NOMO-1 treated with DMSO at 0.1 percent for 48 hours (cell line): ENCODE measurements at regions not wholly inside any gene's neighbourhood (a gene's known extent, or its start where the extent isn't known, plus 50 kb on each side); places are given as distances from the start of the nearest gene placed in this dataset.
"Not testable (repeated sequence)": the region's sequence is repeated elsewhere in the genome, so short reads cannot be mapped to it uniquely, and the experiment has no call there.

Experiments
- DNase-seq: peaks from one replicate; lab custom pipeline; 2025; ENCODE audit not compliant: unreplicated experiment; lab: John Stamatoyannopoulos, UW

DNA sequence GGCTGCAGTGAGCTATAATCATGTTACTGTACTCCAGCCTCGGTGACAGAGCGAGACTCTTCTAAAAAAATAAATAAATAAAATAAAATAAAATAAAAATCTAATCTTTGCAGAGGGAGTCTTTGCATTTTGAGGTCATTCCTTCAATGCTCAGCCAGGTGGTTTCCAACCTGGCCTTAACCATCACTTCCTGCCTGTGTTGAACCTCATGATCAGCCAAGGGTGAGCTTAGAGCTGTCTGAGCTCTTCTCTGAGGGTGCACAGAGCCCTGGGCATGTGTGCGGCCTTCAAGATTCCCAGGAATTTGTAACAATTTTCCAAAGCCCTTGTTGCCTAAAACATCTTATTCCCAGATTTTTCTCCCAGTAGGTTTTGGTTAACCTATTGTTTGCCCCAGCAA, 94.3 kb downstream of the KCNJ12 start:
- DNase-seq, result not testable (repeated sequence)

DNA sequence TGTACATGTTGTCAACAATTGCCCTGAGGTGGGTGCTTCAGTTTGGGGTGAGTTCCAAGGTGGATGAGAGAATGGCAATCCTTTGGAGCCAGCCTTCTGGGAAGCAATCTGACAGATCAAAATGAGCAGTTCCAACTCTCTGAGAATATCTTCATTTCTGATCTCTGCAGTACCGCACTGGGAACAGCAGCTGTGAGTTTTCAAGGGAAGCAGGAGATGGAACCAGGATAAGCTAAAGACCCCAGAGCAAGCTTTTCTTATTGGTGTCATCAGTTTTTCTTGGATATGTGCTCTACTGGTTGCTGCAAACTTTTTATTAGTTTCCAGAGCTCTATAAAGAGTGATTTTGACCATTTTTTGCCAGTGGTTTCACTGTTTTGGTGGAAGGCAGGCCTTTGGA, 94.7 kb downstream of the KCNJ12 start:
- no peak for DNase-seq

DNA sequence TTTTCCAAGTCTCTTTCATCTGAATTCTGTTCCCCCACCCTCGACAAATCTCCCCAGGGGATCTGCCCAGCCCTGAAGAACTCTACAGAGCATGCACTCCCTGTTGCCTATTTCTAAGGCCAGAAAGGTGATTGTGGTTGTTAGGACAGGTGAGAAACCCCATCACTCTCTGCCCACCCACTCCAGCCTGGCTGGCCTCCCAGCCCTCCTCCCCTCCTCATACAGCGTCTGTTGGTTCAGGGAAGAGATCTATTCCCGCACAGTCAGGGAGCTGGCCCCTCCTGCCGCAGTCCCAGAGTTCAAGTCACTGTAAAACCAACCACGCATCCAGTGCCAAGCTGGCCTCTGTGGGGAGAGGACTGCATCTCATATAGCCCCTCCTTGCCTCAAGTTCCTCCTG, 98.7 kb downstream of the KCNJ12 start:
- DNase-seq, result no peak

DNA sequence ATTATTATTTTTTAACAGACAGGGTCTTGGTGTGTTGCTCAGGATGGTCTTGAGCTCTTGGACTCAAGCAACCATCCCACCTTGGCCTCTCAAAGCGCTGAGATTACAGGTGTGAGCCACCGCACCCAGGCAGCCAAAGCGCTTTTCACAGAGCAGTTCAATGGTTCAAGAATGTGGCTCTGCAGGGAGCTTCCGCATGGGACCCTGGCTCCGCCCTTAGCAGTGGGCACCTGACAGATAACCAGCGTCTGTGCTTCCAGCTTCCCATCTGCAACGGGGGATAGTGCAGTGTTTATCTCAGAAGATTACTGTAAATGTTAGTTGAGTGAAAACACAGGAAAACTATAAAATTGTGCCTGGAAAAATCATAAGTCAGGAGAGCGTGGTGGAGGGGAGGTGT, 99.4 kb downstream of the KCNJ12 start:
- no peak for DNase-seq

DNA sequence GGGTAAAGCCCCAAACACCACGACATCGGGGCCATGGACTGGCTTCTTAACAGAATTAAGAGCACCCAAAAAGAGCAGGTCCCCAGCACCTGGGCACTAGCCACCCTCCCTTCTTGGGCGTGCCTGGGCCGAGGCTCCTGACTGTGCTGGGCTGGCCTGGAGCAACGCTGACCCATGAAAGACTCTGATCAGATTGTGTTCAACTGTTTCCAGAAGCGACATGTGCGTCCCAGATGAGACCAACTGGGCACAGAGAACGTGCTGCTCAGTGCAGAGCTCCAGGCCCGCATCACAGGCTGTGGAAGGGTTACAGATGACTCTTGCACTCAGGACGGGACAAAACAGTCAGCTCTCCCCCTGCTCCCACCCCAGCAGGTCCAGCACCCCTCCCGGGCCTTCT, 100.7 kb downstream of the KCNJ12 start:
- DNase-seq, result no peak

DNA sequence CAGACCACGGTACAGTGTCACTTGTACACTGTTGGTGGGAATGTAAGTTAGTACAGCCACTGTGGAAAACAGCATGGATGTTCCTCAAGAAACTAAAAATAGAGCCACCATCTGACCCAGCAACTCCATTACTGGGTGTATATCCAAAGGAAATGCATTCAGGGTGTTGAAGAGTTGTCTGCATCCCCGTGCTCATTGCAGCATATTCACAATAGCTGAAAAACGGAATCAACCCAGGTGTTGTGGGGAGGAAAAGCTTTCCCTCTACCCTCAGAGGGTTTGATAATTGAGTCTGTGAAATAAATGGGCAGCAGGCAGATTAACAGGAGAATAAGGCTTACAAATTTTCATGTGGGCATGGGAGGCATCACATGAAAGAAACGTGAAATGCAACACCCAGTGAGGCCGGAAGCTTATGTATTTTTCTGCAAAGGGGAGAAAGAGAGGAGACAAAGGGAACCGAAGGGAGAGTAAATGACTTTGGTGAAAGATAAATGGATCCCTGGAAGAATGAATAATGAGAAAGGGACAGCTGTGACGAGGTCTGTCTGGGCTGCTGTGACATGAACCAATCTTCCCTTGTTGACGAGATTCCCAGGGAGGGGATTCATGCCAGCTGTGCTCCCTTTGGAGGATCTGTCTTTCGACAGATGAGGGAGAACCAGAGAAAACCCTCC, 106.2 kb downstream of the KCNJ12 start:
- no peak for DNase-seq

DNA sequence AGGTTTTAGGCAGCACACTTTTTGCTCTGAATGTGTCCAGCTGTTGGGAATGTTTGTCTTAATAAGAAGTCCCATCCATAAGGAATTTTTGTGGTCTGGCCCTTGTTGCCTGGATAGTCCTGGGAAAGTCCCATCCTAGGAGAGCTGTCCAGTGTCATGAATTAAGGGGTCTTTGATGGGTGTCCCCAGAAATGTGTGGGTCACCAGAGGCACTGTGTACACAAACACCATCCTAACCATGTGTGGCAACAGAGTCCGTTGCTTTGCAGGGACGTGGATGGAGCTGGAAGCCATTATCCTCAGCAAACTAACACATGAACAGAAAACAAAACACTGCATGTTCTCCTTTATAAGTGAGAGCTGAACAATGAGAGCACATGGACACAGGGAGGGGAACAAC, 111.9 kb downstream of the KCNJ12 start:
- DNase-seq, result not testable (repeated sequence)

DNA sequence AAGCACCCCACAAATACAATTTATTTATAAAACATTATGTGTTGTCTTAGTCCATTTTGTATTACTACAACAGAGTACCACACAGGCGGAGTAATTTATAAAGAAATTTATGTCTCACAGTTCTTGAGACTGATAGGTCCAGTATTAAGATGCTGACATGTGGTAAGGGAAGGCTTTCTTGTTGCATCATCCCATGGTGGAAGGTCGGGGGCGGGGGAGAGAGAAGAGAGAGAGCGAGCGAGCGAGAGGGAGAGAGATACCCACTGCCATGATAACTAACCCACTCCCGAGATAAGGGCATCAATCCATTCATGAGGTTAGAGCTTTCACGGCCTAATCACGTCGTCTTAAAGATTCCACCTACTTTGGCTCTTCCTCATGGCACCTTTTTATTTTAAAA, 117.8 kb downstream of the KCNJ12 start:
- no peak for DNase-seq

DNA sequence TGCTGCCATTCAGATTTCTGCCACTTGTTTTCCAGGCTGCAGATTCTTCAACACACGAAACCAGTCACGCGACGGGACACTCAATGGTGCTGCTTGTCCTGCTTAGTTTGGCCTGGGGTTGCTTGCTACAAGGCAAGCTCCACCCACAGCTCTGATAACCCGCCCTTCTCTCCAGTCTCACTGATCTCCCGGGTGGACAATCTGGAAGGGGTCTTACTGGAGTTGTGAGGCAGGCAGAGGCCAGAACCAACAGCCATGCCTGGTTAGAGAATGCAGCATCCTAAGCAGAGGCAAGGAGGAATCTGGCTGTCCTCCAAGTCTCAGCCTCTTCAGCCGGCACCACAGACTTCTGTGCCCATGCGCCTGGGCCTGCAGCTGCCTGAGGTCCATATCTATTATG, 119.1 kb downstream of the KCNJ12 start:
- DNase-seq, result no peak

DNA sequence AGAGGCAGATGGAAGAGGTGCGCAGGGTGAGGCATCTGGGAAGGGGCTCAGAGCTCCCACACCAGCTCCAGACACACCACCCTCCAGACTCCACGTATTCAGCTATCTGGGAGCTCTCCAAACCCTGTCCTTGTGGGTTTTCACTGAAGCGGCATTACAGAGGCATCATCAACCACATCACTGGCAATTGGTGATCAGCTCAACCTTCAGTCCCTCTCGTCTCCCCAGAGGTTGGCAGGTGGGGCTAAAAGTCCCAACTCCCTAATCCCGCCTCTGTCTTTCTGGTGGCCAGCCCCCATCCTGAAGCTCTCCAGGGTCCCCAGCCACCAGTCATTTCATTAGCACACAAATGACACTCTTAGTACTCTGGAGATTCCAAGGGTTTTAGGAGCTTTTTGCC, 123.9 kb downstream of the KCNJ12 start:
- no peak for DNase-seq

DNA sequence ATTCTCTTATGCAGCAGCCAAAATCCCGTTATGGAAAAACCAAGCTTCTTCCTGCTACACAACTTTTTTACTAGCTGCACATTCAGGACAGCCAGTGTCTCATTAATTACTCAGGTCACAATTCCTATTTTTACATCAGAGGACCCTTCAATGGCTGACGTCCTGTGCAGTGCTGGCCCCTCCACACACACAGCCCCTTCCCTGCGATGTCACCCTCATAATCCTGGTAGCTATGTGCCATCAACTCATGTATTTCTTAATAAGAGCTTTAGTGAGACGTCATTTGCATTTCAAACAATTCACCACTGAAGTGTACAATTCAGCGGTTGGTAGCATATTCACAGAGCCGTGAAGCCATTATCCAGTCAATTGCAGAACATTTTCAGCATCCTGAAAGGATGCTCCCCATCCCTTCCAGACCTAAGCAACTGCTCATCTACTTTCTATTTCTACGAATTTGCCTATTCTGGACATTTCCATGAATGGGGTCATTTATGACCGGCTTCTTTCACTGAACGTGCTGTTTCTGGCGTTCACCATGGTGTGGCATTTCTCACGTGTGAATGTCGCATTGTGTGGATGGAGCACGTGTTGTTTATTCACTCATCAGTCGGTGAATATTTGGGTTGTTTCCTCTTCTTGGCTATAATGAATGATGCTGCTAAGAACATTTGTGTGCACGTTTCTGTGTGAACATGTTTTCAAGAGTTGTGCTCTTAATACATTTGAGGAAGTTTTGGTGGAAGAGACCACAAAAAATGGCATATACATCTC, 126.0 kb downstream of the KCNJ12 start:
- DNase-seq, result not testable (repeated sequence)

DNA sequence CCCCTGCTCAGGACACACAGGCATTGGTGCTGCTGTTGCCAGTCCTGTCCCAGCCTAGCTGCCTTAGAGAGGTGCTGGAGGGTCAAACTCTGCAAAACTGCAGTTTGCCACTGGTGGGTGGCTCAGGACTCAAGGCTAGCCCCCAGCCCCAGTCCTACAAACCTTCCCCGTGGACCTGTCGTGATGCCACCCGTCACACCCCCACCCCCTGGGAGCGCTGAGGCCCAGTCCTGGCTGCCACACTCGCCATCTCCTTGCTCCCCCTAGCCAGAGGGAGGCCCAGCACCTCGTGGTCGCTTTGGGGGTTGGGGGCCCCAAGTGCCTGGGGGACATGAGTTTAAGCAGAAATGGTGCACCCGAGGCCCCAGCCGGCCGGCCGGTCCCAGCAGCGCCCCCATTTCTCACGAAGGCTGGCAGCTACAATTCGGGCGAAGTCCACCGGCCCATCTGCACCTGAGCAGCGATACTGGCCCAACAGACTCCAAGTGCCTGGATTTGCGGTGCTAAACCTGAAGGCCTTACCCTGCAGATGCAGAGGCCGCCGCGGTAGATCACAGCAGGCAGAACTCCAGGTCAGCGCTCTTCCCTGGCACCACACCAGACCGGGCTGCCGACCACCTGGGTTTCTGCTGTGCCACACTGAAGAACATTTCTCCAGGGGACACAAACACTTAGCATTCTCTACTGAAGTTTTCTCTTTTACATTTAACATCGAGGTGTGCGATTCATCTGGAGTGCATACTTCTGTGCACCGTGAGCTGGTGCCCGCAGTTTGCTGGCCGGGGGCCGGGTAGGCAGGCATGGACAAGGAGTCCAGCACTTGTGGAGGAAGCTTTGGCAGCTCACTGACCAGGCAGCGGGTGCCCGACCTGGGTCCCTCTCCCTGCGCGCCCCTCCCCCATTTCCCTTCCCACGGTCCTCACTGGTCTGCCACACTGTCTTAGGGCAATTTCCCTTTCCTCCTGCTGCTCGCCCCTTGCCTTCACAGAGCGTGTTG, 130.0 kb downstream of the KCNJ12 start:
- DNase-seq, result no peak

DNA sequence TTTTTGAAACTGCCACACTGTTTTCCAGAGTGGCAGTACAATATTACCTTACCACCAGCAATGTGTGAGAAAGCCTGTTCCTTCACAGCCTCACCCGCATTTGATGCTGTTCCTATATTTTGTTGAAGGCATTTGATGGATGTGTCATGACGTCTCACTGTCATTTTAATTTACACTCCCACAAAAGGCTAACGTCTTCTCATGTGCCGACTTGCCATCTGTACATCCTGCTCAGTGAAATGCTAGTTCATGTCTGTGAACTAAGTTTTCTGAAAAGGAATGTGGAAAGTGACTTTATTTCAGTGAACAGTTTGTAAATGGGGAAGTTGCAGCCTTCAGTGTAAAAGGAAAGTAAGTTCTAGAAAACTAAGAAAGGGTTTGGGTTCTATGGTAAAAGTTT, 131.6 kb downstream of the KCNJ12 start:
- DNase-seq, result peak; percentile 2

DNA sequence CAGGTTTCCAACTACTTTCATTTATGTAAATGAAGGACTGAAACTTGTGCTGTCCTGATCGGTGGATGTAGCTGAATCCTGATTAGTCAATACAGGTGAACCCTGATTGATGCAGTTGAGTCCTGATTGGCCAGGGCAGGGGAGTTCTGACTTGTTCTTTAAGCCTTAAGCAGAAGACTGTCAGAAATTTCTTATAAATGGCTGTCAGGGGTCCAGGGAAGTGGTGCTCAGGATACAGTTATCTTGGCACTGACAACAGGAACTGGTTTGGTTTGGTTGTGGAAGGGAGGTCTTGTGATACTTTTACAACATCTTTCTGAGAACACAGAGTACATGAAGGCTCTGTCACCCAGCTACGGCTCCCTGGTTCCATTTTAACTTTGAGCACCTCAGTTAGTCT, 132.1 kb downstream of the KCNJ12 start:
- DNase-seq, result no peak

DNA sequence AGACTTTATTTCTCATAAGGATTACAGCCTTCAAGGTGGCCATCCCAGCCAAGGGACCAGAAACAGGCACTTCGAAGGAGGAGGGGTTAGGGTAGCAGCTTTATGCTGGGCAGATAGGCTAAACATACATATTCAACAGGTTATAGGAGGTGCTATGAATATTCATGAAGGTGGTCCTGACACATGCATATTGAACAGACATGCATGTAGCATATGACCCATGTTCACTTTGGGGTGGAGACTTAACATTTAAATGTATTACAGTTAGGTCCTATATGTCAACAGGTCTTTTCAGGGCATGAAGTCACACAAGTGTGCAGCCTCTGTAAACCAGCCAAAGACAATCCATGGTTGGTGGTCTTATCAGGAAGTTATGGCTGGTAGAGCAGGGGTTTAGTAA, 133.2 kb downstream of the KCNJ12 start:
- DNase-seq, result not testable (repeated sequence)

DNA sequence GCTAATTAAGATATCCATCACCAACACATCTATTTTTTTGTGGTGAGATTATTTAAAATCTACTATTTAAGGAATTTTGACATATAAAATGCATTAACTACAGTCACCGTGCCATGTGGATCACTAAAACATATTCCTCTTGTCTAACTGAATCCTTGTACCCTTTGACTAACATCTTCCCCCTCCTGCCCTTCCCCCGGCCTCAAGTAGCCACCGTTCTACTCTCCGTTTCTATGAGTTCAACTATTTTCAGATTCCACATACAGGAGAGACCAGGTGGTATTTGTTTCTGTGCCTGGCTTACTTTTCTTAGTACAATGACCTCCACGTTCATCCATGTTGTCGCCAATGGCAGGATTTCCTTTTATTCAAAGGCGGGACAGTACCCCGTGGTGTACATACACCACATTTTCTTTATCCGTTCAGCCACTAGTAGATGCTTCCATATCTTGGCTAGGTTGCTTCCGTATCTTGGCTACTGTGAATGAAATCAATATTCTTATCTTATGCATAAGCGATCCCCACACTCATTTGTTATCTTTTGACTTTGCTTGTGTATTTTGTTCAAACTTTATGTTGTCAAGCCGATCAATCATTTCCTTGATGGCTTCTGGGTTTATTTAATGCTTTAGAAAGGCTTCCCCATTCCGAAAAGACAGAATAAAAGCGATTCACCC, 134.7 kb downstream of the KCNJ12 start:
- DNase-seq, result peak; percentile 38

DNA sequence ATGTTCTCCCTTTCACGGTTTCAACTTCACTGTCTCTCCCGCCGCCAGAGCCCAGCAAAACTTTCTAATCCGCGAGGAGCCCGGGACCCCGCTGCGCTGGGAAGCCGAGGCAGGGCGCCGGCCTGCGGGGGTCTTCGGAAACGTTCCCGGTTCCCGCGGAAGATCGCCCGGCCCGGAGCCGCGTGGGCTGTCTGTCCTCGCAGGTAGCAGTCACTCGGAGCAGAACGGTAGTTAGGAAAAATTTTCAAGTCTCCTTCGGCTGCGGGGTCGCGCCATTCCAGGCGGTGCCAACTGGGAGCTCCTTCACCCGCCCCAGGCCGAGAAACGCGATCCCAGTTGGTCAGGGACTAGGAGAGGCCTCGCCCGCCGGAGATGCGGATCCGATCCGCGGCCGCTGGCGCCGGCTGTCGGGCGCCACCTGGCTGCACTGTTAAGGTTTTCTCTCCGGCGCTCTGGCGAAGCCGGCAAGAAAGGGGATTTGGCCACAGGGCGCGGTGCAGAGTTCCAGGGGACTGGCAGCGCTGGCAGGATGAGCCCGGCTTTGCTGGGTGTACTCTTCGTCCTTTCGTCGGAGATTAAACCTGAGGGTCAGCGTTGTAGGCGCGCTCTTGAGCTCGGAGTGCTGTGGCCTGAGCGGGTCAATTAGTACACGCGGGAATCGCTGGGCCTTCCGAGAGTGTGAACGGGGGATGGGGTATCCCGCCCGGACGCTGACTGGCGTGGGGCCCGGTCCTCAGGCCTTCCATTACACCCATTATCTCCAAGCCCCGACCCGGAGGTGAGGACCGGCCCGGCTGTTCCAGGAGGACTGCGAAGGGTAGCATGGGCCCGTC, 135.4 kb downstream of the KCNJ12 start:
- DNase-seq, result peak; percentile 64

DNA sequence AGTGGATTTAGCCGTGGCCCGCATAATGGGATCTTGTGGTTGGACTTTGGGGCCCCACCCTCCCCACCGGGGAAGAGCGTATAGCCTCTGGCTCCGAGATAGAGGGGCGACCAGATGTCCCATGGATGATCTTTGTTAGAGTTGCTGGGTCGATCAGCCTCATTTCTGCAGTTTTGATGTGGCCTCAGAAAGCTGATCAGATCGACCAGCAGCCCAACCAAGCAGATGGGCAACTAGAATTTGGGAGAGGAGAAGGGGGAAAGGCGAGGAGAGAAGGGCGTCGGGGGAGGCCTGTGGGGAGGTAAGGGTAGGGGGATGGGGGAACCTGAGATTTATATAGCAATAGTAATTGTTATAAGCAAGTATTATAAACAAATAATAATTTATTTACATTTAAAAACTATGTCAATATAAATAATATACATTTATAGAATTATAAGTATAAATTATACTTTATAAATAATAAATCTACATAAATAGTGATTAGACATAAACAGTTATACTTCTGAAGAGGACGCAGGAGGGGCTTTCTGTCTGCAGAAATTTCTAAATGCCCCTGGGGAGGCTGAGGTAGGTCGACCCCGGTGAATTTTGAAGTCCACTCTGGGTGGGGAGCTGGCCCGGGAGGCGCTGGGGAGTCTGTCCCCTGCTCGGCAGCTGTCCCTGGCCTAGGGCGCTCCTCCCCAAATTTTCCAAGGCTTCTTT, 136.3 kb downstream of the KCNJ12 start:
- no peak for DNase-seq

DNA sequence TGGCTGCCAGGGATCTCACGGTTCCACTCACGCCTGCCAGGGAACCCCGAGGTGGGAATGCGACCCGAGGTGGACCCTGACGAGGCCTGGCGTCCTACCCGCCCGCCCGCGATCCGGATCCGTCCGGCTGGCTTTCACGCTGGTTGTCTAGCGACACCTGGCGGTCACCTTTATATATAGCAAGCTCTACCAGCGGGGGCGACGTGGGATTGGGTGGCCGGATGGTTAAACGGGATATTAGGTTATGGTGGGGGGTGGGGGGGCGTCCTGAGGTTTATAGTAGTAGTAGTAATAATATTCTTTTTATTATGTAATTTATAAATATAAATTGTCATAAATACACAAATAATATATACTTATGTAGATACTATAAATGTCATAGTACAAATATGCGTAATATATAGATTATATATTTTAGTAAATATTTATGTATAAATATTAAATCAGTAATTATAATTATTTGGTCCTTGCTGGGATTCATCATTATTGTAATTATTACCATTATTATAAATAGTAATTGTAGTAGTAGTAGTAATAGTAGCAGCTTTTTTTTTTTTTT, 136.9 kb downstream of the KCNJ12 start:
- DNase-seq, result peak; percentile 39
